ENCODE measurements at regions not wholly inside any gene's neighbourhood (a gene's known extent, or its start where the extent isn't known, plus 50 kb on each side); places are given as distances from the start of the nearest gene placed in this dataset.

- TF ChIP-seq, protein P1, sequence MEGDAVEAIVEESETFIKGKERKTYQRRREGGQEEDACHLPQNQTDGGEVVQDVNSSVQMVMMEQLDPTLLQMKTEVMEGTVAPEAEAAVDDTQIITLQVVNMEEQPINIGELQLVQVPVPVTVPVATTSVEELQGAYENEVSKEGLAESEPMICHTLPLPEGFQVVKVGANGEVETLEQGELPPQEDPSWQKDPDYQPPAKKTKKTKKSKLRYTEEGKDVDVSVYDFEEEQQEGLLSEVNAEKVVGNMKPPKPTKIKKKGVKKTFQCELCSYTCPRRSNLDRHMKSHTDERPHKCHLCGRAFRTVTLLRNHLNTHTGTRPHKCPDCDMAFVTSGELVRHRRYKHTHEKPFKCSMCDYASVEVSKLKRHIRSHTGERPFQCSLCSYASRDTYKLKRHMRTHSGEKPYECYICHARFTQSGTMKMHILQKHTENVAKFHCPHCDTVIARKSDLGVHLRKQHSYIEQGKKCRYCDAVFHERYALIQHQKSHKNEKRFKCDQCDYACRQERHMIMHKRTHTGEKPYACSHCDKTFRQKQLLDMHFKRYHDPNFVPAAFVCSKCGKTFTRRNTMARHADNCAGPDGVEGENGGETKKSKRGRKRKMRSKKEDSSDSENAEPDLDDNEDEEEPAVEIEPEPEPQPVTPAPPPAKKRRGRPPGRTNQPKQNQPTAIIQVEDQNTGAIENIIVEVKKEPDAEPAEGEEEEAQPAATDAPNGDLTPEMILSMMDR (IDR thresholded peaks at IDR 0.05; ENCODE audit: insufficient read depth, low read depth, low read length, missing control alignments): no peak
- DNase-seq (ENCODE audit: low read depth): peak; percentile 69
- H3K4me3 ChIP-seq (ENCODE audit: low read length): no peak overlapping the region
Measured at GRCh38 chr1:201686714-201687455, 142.1 kb upstream of the IPO9 start.

DNA sequence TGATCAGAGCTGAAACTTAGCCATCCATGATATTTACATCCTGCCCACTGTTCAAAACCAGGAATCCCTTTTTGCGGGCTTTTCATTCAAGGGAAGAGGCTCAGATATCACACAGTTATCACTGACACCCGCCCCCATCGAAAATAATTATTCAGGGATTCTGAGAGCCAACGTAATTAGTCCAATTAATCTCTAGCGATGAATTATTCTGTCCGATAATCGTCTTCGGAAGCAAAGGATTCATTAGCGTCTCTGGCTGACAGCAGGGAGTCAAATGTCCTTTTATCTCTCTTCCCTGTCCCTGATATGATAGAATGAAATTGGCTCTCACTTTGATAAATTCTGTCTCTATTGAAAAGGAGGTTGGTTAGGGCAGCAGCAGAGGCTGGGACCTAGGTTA is 140.4 kb upstream of the IPO9 start:
- TF ChIP-seq, protein P1 (IDR thresholded peaks at IDR 0.05; ENCODE audit: insufficient read depth, low read depth, low read length, missing control alignments): no peak
- DNase-seq (ENCODE audit: low read depth): no peak
- H3K4me3 ChIP-seq (ENCODE audit: low read length): no peak overlapping the region

DNA sequence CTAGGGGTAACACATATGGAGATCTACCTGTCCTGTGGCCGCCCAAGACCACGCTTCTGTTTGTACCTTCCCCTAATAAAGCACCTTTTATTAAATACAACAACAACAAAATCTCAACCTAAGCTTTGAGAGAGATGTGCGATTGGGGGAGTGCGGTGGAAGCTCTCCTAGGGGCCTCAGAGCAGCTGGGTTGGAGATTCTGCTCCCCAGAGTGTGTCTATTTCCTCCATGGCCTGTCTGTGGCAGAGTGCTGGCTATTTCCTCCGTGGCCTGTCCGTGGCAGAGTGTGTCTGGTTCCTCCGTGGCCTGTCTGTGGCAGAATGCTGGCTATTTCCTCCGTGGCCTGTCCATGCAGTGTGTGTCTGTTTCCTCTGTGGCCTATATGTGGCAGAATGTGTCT is 139.3 kb upstream of the IPO9 start:
- no peak for DNase-seq (ENCODE audit: low read depth)
- no peak overlapping the region for H3K4me3 ChIP-seq (ENCODE audit: low read length)
- TF ChIP-seq, protein P1 (IDR thresholded peaks at IDR 0.05; ENCODE audit: insufficient read depth, low read depth, low read length, missing control alignments): no peak

- TF ChIP-seq, protein P1 (IDR thresholded peaks at IDR 0.05; ENCODE audit: insufficient read depth, low read depth, low read length, missing control alignments): no peak
- DNase-seq (ENCODE audit: low read depth): no peak
- H3K4me3 ChIP-seq (ENCODE audit: low read length): no peak overlapping the region
Measured at GRCh38 chr1:201690528-201690927, 138.4 kb upstream of the IPO9 start.

GRCh38 chr1:201691716-201692554 is 137.0 kb upstream of the IPO9 start:
- TF ChIP-seq, protein P1 (IDR thresholded peaks at IDR 0.05; ENCODE audit: insufficient read depth, low read depth, low read length, missing control alignments): no peak
- no peak overlapping the region for H3K4me3 ChIP-seq (ENCODE audit: low read length)
- no peak for DNase-seq (ENCODE audit: low read depth)

GRCh38 chr1:201692555-201693394 is 136.2 kb upstream of the IPO9 start:
- no peak overlapping the region for H3K4me3 ChIP-seq (ENCODE audit: low read length)
- DNase-seq (ENCODE audit: low read depth): no peak
- TF ChIP-seq, protein P1 (IDR thresholded peaks at IDR 0.05; ENCODE audit: insufficient read depth, low read depth, low read length, missing control alignments): no peak
